ENCODE measurements at regions not wholly inside any gene's neighbourhood (a gene's known extent, or its start where the extent isn't known, plus 50 kb on each side); places are given as distances from the start of the nearest gene placed in this dataset.
"Not testable (repeated sequence)": the region's sequence is repeated elsewhere in the genome, so short reads cannot be mapped to it uniquely, and the experiment has no call there.

DNA sequence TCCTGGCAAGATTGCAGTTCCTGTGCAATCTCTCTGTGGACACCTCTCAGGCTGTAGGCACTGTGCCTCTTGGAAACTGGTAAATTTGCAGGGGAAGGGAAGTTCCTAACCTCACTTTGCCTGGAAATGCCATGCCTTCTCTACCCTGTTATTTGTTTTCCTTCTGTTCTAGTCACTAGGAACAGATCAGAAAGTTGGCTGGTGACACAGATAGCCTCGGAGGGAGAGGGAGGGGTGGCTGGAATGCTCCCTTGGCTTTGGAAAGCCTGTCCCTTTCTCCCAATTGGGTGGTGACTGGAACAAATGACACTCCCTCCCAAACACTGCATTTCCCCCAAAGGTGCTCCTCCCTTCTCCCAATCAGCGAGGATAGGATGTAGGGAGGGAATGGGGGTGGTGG is 131.5 kb upstream of the F13A1 start:
- Mint-ChIP-seq H3K4me1 (ENCODE audit: low read depth) (no peaks in the 10 kb centered on the region), H3K36me3 (ENCODE audit: low read depth) (peaks cover 6% of the 10 kb centered on the region), H3K9me3 (peaks cover 52% of the 10 kb centered on the region), H3K27ac (no peak overlapping the region), H3K27me3 (ENCODE audit: insufficient read depth) (no peaks in the 10 kb centered on the region; the same call in 1 of the 2 replicates), H3K4me3 (no peak overlapping the region)
- DNase-seq: no peak
- TF ChIP-seq, protein P1, sequence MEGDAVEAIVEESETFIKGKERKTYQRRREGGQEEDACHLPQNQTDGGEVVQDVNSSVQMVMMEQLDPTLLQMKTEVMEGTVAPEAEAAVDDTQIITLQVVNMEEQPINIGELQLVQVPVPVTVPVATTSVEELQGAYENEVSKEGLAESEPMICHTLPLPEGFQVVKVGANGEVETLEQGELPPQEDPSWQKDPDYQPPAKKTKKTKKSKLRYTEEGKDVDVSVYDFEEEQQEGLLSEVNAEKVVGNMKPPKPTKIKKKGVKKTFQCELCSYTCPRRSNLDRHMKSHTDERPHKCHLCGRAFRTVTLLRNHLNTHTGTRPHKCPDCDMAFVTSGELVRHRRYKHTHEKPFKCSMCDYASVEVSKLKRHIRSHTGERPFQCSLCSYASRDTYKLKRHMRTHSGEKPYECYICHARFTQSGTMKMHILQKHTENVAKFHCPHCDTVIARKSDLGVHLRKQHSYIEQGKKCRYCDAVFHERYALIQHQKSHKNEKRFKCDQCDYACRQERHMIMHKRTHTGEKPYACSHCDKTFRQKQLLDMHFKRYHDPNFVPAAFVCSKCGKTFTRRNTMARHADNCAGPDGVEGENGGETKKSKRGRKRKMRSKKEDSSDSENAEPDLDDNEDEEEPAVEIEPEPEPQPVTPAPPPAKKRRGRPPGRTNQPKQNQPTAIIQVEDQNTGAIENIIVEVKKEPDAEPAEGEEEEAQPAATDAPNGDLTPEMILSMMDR (IDR thresholded peaks at IDR 0.05): no peak

DNA sequence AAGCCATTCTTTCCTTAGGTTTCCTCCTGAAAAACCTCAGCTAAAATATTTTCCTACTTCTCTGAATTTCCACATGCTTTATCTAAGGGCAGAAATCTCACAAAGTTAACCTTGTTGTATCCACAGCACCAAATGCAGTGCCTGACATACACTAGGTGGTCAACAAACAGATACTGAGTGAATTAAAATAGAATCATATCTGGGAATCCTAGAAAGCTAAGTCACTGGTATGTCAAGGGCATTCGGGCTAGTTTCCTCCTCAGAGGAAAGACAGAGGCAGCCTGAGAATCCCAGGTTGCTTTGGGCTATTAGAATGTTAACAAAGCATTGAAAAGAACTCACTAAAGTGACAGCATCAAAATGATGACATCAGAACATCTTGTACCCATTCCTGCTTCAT is 132.7 kb upstream of the F13A1 start:
- DNase-seq: no peak
- Mint-ChIP-seq H3K9me3 (peaks cover 54% of the 10 kb centered on the region), H3K27me3 (ENCODE audit: insufficient read depth) (no peaks in the 10 kb centered on the region; the same call in 1 of the 2 replicates), H3K4me3 (no peak overlapping the region), H3K27ac (no peak overlapping the region), H3K4me1 (ENCODE audit: low read depth) (no peaks in the 10 kb centered on the region), H3K36me3 (ENCODE audit: low read depth) (peaks cover 6% of the 10 kb centered on the region)
- TF ChIP-seq, protein P1 (IDR thresholded peaks at IDR 0.05): no peak

DNA sequence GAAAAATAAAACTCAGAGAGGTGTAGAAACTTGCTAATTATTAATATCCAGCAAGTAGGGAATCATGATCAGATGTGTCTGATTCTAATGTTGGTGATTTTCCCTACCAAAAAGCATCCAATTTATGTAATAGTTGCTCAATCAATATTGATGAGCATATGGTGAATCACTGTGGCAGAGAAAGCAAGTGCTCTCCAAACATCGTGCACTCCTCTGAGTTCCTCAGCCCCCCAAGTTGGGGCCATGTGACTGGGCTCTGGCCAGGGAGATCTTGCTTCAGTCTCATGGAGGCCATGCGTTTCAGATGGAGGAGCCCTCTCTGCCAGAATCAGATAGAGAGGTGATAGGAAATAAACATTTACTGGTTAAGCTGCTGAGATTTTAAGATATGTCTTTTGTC is 133.2 kb upstream of the LY86 start:
- TF ChIP-seq, protein P1 (IDR thresholded peaks at IDR 0.05): no peak
- Mint-ChIP-seq H3K9me3 (peaks cover 51% of the 10 kb centered on the region), H3K27ac (no peak overlapping the region), H3K27me3 (ENCODE audit: insufficient read depth) (no peaks in the 10 kb centered on the region; the same call in 1 of the 2 replicates), H3K36me3 (ENCODE audit: low read depth) (peaks cover 5% of the 10 kb centered on the region; the same call in 1 of the 2 replicates), H3K4me1 (ENCODE audit: low read depth) (no peaks in the 10 kb centered on the region), H3K4me3 (no peak overlapping the region)
- DNase-seq: no peak

DNA sequence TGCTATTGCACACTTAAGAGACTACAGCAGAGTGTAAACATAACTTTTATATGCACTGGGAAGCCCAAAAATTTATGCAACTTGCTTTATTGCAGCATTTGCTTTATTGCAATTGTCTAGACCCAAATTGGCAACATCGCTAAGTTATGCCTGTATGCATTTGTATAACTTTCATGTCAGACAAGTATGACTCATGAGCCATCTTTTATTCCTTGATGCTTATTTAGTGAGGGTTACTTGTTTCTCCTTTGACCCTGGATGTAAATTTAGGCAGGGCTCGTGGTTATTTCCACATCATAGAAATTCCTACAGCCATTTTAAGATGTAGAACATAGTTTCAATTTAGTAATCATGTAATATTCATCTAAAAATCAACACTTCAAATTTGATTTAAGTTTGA is 130.3 kb upstream of the LY86 start:
- H3K4me1 Mint-ChIP-seq (ENCODE audit: low read depth): no peaks in the 10 kb centered on the region
- TF ChIP-seq, protein P1 (IDR thresholded peaks at IDR 0.05): no peak
- no peak overlapping the region for H3K27ac Mint-ChIP-seq
- peaks cover 70% of the 10 kb centered on the region for H3K9me3 Mint-ChIP-seq
- DNase-seq: no peak
- peaks cover 5% of the 10 kb centered on the region; the same call in 1 of the 2 replicates for H3K36me3 Mint-ChIP-seq (ENCODE audit: low read depth)
- no peak overlapping the region for H3K4me3 Mint-ChIP-seq
- no peaks in the 10 kb centered on the region for H3K27me3 Mint-ChIP-seq (ENCODE audit: insufficient read depth)

DNA sequence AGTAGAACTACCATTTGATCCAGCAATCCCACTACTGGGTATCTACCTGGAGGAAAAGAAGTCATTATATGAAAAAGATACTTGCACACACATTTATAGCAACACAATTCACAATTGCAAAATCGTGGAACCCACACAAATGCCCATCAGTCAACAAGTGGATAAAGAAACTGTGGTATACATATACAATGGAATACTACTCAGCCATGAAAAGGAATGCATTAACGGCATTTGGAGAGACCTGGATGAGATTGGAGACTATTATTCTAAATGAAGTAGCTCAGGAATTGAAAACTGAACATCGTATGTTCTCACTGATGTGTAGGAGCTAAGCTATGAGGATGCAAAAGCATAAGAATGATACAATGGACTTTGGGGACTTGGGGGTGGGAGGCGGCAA is 128.6 kb upstream of the LY86 start:
- peaks cover 69% of the 10 kb centered on the region for H3K9me3 Mint-ChIP-seq
- not testable (repeated sequence) for H3K4me3 Mint-ChIP-seq; H3K27ac Mint-ChIP-seq; DNase-seq; H3K27me3 Mint-ChIP-seq (ENCODE audit: insufficient read depth); H3K36me3 Mint-ChIP-seq (ENCODE audit: low read depth); H3K4me1 Mint-ChIP-seq (ENCODE audit: low read depth)

DNA sequence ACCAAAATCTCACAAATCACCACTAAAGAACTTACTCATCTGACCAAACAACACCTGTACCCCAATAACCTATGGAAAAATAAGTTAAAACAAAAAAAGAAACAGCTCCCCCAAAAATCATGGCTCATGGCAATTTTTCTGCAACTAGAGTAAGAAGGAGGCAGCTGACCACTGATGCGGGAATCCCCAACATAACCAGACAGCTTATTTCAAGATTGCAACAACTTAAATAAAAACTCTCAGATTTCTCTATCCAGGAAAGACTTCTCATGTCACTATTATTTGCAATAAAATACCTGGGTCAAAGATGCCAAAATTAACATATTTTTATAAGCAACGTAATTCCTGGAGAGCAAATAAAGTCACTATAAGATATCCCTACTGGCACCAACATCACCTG is 128.1 kb upstream of the LY86 start:
- DNase-seq: no peak
- H3K27ac Mint-ChIP-seq: no peak overlapping the region
- peaks cover 68% of the 10 kb centered on the region for H3K9me3 Mint-ChIP-seq
- H3K36me3 Mint-ChIP-seq (ENCODE audit: low read depth): peaks cover 5% of the 10 kb centered on the region; the same call in 1 of the 2 replicates
- TF ChIP-seq, protein P1 (IDR thresholded peaks at IDR 0.05): no peak
- H3K27me3 Mint-ChIP-seq (ENCODE audit: insufficient read depth): no peaks in the 10 kb centered on the region
- H3K4me1 Mint-ChIP-seq (ENCODE audit: low read depth): no peaks in the 10 kb centered on the region
- H3K4me3 Mint-ChIP-seq: no peak overlapping the region

All from HFFc6 (cell line).